Brain microvascular endothelial cell (primary cell): ENCODE measurements at regions not wholly inside any gene's neighbourhood (a gene's known extent, or its start where the extent isn't known, plus 50 kb on each side); places are given as distances from the start of the nearest gene placed in this dataset.

ENCODE experiments used
- DNase-seq: peaks from one replicate; pipeline ENCODE4 v3.0.0-alpha.2; 2020
- H3K27ac ChIP-seq: fragments of 250-450 bp; sonication (Bioruptor Pico); 2 replicates; pipeline ENCODE4 v1.5.1; 2020; ENCODE audit warnings: mild to moderate bottlenecking, moderate library complexity
- H3K27me3 ChIP-seq: fragments of 250-450 bp; sonication (Bioruptor Pico); replicated peaks from 2 replicates; pipeline ENCODE4 v1.5.1; 2020; ENCODE audit warnings: mild to moderate bottlenecking
- H3K36me3 ChIP-seq: fragments of 250-450 bp; sonication (Bioruptor Pico); replicated peaks from 2 replicates; pipeline ENCODE4 v1.5.1; 2020; ENCODE audit warnings: mild to moderate bottlenecking
- H3K4me3 ChIP-seq: 2 replicates; pipeline ENCODE4 v1.5.1; 2011; ENCODE audit warnings: low read depth, mild to moderate bottlenecking, control low read depth, low read length, moderate library complexity
- in situ Hi-C: cut with HindIII; loops from 2 replicates; pipeline ENCODE4 v1.10.0; 2017; ENCODE audit warnings: low sequenced_read_pairs, low pct_ligation_motif_present
- TF ChIP-seq, protein P1 (sequence below): IDR thresholded peaks from 2 replicates; pipeline ENCODE4 v1.5.1; 2011; ENCODE audit warnings: low read depth, mild to moderate bottlenecking, moderate library complexity, low read length, control low read depth, inconsistent platforms; ENCODE audit errors: missing control alignments

DNA sequence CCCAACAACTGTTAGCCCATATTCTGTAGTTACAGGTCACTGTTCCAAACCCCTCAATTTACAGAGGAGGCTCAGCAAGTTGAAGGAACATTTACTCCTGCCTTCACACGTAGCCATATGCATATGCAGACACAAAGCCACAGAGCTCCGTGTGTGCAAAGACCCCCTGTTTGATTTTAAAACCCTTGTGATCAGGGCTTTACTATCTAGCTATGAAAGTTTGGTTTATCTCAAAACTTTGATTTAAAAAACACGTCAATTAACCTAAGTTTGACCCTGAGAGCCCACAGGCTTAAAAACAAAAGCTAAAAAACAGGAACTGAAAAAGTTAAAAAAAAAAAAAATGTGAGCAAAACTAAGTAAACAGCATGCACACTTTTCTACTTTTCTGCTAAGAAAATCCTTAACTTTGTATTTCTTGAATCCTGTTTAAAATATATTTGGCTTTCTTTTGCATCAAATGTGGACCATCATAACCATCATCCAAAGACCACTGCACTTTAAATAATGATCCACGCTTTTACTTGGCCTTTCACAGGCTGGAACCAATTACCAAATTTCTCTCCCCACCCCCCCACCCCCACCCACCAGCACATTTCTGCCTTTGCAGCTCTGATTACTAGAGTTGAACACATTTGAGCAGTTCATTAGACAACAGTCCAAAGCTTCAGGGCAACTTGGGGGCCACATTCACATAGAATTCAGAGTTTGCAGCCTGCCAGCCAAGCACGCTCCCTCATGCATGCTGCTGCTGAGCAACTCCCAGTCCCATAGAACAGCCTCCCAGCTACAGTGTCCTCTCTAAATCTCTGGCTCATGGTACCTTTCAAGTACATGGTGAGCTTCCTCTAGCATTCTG lies 128.8 kb upstream of the MAP3K1 start:
- no peak overlapping the region for H3K27ac ChIP-seq
- no peak for DNase-seq
- H3K36me3 ChIP-seq, result no peaks in the 10 kb centered on the region
- no peak overlapping the region for H3K4me3 ChIP-seq
- in situ Hi-C loops, result no loop called here
- H3K27me3 ChIP-seq, result no peaks in the 10 kb centered on the region
- TF ChIP-seq, protein P1, sequence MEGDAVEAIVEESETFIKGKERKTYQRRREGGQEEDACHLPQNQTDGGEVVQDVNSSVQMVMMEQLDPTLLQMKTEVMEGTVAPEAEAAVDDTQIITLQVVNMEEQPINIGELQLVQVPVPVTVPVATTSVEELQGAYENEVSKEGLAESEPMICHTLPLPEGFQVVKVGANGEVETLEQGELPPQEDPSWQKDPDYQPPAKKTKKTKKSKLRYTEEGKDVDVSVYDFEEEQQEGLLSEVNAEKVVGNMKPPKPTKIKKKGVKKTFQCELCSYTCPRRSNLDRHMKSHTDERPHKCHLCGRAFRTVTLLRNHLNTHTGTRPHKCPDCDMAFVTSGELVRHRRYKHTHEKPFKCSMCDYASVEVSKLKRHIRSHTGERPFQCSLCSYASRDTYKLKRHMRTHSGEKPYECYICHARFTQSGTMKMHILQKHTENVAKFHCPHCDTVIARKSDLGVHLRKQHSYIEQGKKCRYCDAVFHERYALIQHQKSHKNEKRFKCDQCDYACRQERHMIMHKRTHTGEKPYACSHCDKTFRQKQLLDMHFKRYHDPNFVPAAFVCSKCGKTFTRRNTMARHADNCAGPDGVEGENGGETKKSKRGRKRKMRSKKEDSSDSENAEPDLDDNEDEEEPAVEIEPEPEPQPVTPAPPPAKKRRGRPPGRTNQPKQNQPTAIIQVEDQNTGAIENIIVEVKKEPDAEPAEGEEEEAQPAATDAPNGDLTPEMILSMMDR, result no peak

DNA sequence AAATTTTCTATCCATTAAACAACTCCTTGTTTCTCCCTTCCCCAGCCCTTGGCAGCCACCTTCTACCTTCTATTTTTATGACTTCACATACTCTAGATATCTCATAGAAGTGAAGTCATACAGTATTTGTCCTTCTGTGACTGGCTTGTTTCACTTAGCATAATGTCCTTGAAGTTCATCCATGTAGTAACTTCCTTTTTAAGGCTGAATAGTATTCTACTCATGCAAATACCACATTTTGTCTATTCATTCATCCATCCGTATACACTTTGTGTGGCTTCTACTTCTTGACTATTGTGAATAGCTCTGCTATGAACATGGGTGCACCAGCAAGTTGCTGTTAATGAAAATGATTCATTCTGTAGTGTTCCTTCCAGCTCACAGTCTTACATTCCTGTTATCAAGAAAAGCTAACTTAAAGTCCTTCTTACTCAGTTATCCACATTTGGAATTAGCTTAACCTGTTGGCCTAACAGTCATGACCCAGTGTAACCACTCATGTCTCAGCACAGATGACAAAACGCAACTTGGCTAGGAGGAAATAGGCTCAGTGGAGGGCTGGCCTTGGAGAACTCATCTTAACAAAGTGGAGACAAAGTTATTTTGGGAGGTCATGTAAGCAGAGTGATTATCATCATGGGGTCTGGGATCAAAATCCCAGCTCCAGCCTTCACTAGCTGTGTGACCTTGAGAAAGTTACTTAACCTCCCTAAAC lies 129.7 kb upstream of the MAP3K1 start:
- TF ChIP-seq, protein P1, result no peak
- Histone ChIP-seq H3K36me3 (no peaks in the 10 kb centered on the region), H3K27me3 (no peaks in the 10 kb centered on the region), H3K4me3 (no peak overlapping the region), H3K27ac (no peak overlapping the region)
- in situ Hi-C loops, result no loop called here
- no peak for DNase-seq

DNA sequence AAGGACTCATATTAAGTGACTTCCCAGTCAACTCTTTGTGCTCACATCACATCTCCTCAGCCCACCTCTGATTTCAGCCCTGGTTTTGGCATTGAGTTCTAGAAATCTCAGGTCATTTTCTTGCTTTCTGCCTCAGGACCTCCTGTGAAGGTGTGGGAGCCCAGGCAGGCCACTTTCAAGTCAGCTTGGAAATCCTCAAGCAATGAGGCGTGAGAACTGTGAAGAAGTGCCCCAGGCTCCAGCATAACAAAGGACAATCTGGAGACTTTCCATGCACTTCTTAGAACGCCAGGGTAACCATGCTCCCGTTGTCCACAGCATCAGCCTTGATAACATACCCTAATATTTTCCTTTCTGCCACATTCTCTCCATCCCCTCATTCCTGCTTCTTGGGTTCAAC lies 131.2 kb upstream of the MAP3K1 start:
- Histone ChIP-seq H3K36me3 (no peaks in the 10 kb centered on the region), H3K4me3 (no peak overlapping the region), H3K27me3 (no peaks in the 10 kb centered on the region), H3K27ac (no peak overlapping the region)
- DNase-seq, result no peak
- in situ Hi-C loops, result no loop called here
- TF ChIP-seq, protein P1, result no peak

GRCh38 chr5:56683733-56684132 lies 131.6 kb upstream of the MAP3K1 start:
- Histone ChIP-seq H3K27me3 (no peaks in the 10 kb centered on the region), H3K4me3 (no peak overlapping the region), H3K27ac (no peak overlapping the region), H3K36me3 (no peaks in the 10 kb centered on the region)
- TF ChIP-seq, protein P1, result no peak
- DNase-seq, result no peak
- in situ Hi-C loops, result no loop called here

DNA sequence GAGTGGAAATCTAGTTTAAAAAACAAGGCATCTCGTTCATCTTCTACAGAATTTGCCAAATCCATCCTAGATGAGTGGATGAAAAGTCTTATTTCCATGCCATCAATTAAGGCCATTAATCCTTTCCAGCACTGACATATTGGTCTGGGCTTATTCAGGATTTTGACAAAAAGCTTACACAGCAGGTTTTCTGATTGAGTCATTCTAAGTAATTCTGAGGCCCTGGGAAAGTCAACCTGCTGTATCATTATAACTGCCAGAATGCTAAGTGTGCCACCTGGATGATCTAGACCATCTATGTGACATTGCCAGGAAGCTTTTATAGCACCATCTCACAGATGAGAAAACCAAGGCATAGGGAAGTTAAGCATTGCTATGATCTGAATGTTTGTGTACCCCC lies 132.1 kb upstream of the MAP3K1 start:
- DNase-seq, result no peak
- Histone ChIP-seq H3K4me3 (no peak overlapping the region), H3K27ac (no peak overlapping the region), H3K36me3 (no peaks in the 10 kb centered on the region), H3K27me3 (no peaks in the 10 kb centered on the region)
- TF ChIP-seq, protein P1, result no peak
- in situ Hi-C loops, result no loop called here

DNA sequence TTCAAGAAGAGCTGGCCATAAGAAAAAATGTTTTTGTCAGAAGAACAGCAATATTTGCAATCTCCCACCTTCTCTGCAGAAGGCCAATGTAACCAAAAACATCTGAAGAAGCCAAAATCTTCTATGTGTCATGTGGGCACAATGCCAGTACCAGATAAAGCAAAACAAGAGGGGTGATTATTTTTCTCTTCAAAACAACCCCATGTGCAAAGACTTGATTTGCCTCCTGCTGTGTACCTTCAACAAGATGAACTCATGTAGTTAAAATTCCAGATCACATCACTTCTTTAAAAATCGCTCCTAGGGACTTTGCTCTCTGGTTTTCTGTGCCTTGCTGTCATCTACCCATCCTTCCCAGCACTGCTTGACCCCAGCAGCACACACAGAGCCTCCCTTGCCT lies 134.0 kb upstream of the MAP3K1 start:
- in situ Hi-C loops, result no loop called here
- Histone ChIP-seq H3K4me3 (no peak overlapping the region), H3K27me3 (no peaks in the 10 kb centered on the region), H3K36me3 (no peaks in the 10 kb centered on the region), H3K27ac (peak overlapping the region; percentile 29)
- DNase-seq, result peak; percentile 60
- TF ChIP-seq, protein P1, result no peak
